Tibial nerve (tissue), 4 donors: ENCODE measurements at regions not wholly inside any gene's neighbourhood (a gene's known extent, or its start where the extent isn't known, plus 50 kb on each side); places are given as distances from the start of the nearest gene placed in this dataset.

Experiments used
- DNase-seq, 2 donors: peaks; one replicate each; pipeline ENCODE4 v3.0.0-alpha.2; 2019; ENCODE audit warnings: low spot score in 2 of 2
- H3K27ac ChIP-seq, 4 donors: fragments of 200-600 bp; sonication (generic) in 3 of 4; one replicate each; pipeline ENCODE4 v1.5.1; 2017 to 2019; ENCODE audit warnings: mild to moderate bottlenecking in 1 of 4
- H3K27me3 ChIP-seq, 2 donors: fragments of 200-600 bp; sonication (generic) in 1 of 2; one replicate each; pipeline versions ENCODE4 v1.5.1 to v1.6.0; 2017 to 2019
- H3K36me3 ChIP-seq, 3 donors: fragments of 200-600 bp; sonication (generic); one replicate each; pipeline ENCODE4 v1.5.1; 2018 to 2019
- H3K4me1 ChIP-seq, 4 donors: fragments of 200-600 bp; sonication (generic) in 3 of 4; one replicate each; pipeline ENCODE4 v1.5.1; 2017 to 2019
- H3K4me3 ChIP-seq, 4 donors: fragments of 200-600 bp; sonication (generic) in 3 of 4; one replicate each; pipeline ENCODE4 v1.5.1; 2017 to 2019; ENCODE audit warnings: mild to moderate bottlenecking in 1 of 4, moderate library complexity in 1 of 4
- H3K9me3 ChIP-seq, 4 donors: fragments of 200-600 bp; sonication (generic) in 3 of 4; one replicate each; pipeline ENCODE4 v1.5.1; 2017 to 2019
- CTCF ChIP-seq, 5 experiments: fragments of 200-600 bp in 3 of 5; fragments of 450-650 bp in 2 of 5; sonication (generic) in 3 of 5; IDR thresholded peaks; one replicate each; pipeline ENCODE4 v1.5.1; 2016 to 2019; ENCODE audit warnings: antibody characterized with exemption in 5 of 5, mild to moderate bottlenecking in 3 of 5, moderate library complexity in 2 of 5
- EP300 ChIP-seq, 2 donors: sonication (generic); formaldehyde crosslinking; IDR thresholded peaks; one replicate each; pipeline ENCODE4 v1.6.1; 2017; ENCODE audit warnings: antibody characterized with exemption in 2 of 2, mild to moderate bottlenecking in 1 of 2
- POLR2A ChIP-seq, 2 donors: fragments of 450-650 bp; IDR thresholded peaks; one replicate each; pipeline ENCODE4 v1.6.1; 2017; ENCODE audit warnings: antibody characterized with exemption in 2 of 2, mild to moderate bottlenecking in 2 of 2, moderate library complexity in 2 of 2
- WGBS, 2 donors: methylation state at CpG; one replicate each; pipeline ENCODE4 v1.1.5; 2018; 5-methylcytosine and 5-hydroxymethylcytosine counted together

- H3K4me3 ChIP-seq, result no peak overlapping the region
- TF ChIP-seq POLR2A (IDR thresholded peaks at IDR 0.05) (no peak), CTCF (IDR thresholded peaks at IDR 0.05) (no peak), EP300 (IDR thresholded peaks at IDR 0.05) (no peak)
- peaks cover 0 to 38% (median 3%) of the 10 kb centered on the region in 4 donors for H3K9me3 ChIP-seq
- no peaks in the 10 kb centered on the region for H3K4me1 ChIP-seq
- DNase-seq, result no peak
- peaks cover 0 to 19% of the 10 kb centered on the region in 2 donors for H3K27me3 ChIP-seq
- H3K36me3 ChIP-seq, result no peaks in the 10 kb centered on the region
- H3K27ac ChIP-seq, result no peak overlapping the region
- WGBS, 2 donors, result 85 to 86% methylated on average over 10 of the region's 10 CpGs
These were observed 51.8 kb upstream of the CASZ1 start for GRCh38 chr1:10848109-10848684.

GRCh38 chr1:10850026-10850425 is 53.6 kb upstream of the CASZ1 start:
- peaks cover 0 to 19% of the 10 kb centered on the region in 2 donors for H3K27me3 ChIP-seq
- H3K4me1 ChIP-seq, result no peaks in the 10 kb centered on the region
- H3K9me3 ChIP-seq, result peaks cover 0 to 23% (median 2%) of the 10 kb centered on the region in 4 donors
- H3K27ac ChIP-seq, result no peak overlapping the region
- H3K4me3 ChIP-seq, result no peak overlapping the region
- no peak for DNase-seq
- H3K36me3 ChIP-seq, result no peaks in the 10 kb centered on the region
- TF ChIP-seq CTCF (IDR thresholded peaks at IDR 0.05) (no peak), EP300 (IDR thresholded peaks at IDR 0.05) (no peak), POLR2A (IDR thresholded peaks at IDR 0.05) (no peak)
- WGBS, 2 donors, result 74 to 79% methylated on average over 5 to 6 of the region's 7 CpGs

GRCh38 chr1:10851024-10852013 is 54.9 kb upstream of the CASZ1 start:
- Histone ChIP-seq H3K9me3 (peaks cover 0 to 16% (median 1%) of the 10 kb centered on the region in 4 donors), H3K27ac (no peak overlapping the region), H3K4me1 (no peaks in the 10 kb centered on the region), H3K27me3 (peaks cover 0 to 11% of the 10 kb centered on the region in 2 donors), H3K4me3 (no peak overlapping the region), H3K36me3 (no peaks in the 10 kb centered on the region)
- 69 to 81% methylated on average over 30 of the region's 30 CpGs for WGBS, 2 donors
- DNase-seq, result no peak
- TF ChIP-seq CTCF (IDR thresholded peaks at IDR 0.05) (no peak), EP300 (IDR thresholded peaks at IDR 0.05) (no peak), POLR2A (IDR thresholded peaks at IDR 0.05) (no peak)

- TF ChIP-seq POLR2A (IDR thresholded peaks at IDR 0.05) (no peak), CTCF (IDR thresholded peaks at IDR 0.05) (no peak), EP300 (IDR thresholded peaks at IDR 0.05) (no peak)
- no peaks in the 10 kb centered on the region for H3K4me1 ChIP-seq
- H3K9me3 ChIP-seq, result peaks cover 0 to 9% (median 0%) of the 10 kb centered on the region in 4 donors
- DNase-seq, result no peak
- H3K4me3 ChIP-seq, result no peak overlapping the region
- 85% methylated on average over 5 to 8 of the region's 8 CpGs for WGBS, 2 donors
- H3K27ac ChIP-seq, result no peak overlapping the region
- peaks cover 0 to 11% of the 10 kb centered on the region in 2 donors for H3K27me3 ChIP-seq
- no peaks in the 10 kb centered on the region for H3K36me3 ChIP-seq
These were observed 55.6 kb upstream of the CASZ1 start for GRCh38 chr1:10852018-10852417.

GRCh38 chr1:10852486-10852885 is 56.0 kb upstream of the CASZ1 start:
- no peaks in the 10 kb centered on the region for H3K36me3 ChIP-seq
- peaks cover 0 to 9% (median 0%) of the 10 kb centered on the region in 4 donors for H3K9me3 ChIP-seq
- no peak for DNase-seq
- 63 to 68% methylated on average over 6 of the region's 6 CpGs for WGBS, 2 donors
- no peaks in the 10 kb centered on the region for H3K4me1 ChIP-seq
- peaks cover 0 to 11% of the 10 kb centered on the region in 2 donors for H3K27me3 ChIP-seq
- H3K27ac ChIP-seq, result no peak overlapping the region
- TF ChIP-seq EP300 (IDR thresholded peaks at IDR 0.05) (no peak), CTCF (IDR thresholded peaks at IDR 0.05) (no peak), POLR2A (IDR thresholded peaks at IDR 0.05) (no peak)
- no peak overlapping the region for H3K4me3 ChIP-seq
